ENCODE measurements at regions not wholly inside any gene's neighbourhood (a gene's known extent, or its start where the extent isn't known, plus 50 kb on each side); places are given as distances from the start of the nearest gene placed in this dataset.

GRCh38 chr11:19555266-19555665 lies 157.4 kb upstream of the NAV2 start:
- TF ChIP-seq EZH2 (IDR thresholded peaks at IDR 0.05) = no peak
- no peak for TF ChIP-seq POLR2AphosphoS5 (IDR thresholded peaks at IDR 0.05; ENCODE audit: borderline replicate concordance, low read depth, low read length)
- no peak for TF ChIP-seq FOXP2 (optimal IDR thresholded peaks at IDR 0.05; ENCODE audit: control extremely low read depth, extremely low read length, insufficient read depth)
